GM11168 (cell line): ENCODE measurements at regions not wholly inside any gene's neighbourhood (a gene's known extent, or its start where the extent isn't known, plus 50 kb on each side); places are given as distances from the start of the nearest gene placed in this dataset.
"Not testable (repeated sequence)": the region's sequence is repeated elsewhere in the genome, so short reads cannot be mapped to it uniquely, and the experiment has no call there.

ENCODE experiments used
- in situ Hi-C: fragments of 300-500 bp; cut with MboI; formaldehyde crosslinking; loops from one replicate; pipeline ENCODE4 v1.12.0; 2022; ENCODE audit warnings: low sequenced_read_pairs; ENCODE audit not compliant: unreplicated experiment

DNA sequence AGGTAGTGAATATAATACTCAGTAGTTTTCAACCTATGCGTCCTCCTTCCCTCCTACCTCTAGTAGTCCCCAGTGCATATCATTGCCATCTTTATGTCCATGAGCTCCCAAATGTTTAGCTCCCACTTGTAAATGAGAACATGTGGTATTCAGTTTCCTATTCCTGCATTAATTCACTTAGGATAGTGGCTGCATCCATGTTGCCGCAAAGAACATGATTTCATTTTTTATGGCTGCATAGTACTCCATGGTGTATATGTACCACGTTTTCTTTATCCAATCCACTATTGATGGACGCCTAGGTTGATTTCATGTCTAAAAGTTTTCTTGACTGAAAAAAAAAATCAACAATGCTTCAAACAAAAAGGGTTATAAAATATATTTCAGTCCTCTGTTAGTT, 303.4 kb upstream of the SGCG start:
- in situ Hi-C loops, result no loop called here

GRCh38 chr13:22880741-22881720, 299.7 kb upstream of the SGCG start:
- in situ Hi-C loops, result no loop called here

DNA sequence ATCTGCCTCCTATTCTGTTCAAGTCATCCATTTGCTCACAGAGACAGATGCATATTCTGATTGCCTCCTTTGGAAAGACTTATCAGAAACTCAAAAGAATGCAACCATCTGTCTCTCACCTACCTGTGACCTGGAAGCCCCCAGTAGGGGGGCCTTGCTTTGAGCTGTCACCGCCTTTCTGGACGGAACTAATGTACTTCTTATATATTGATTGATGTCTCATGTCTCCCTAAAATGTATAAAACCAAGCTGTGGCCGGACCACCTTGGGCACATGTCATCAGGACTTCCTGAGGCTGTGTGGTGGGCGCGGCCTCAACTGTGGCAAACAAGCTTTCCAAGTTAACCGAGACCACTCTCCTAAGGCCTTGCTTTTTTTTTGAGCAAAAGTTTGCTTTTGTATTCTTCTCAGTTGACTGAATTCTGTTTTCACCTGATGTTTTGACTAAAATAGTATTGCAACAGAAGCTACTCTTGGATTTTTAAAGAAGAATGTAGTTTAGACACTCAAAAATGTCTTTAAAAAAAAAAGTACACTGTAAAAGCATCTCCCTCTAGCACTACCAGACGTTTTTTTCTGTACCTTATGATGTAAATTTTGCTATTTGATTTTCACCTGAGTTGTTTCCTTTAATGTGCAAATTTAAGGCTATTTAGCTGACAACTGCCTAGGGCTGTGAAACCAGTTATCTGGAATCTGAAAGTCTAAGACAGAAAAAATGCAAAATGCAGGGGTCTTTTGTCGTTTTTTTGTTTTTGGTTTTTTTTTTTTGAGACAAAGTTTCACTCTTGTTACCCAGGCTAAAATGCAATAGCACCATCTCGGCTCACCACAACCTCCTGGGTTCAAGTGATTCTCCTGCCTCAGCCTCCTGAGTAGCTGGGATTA, 298.8 kb upstream of the SGCG start:
- in situ Hi-C loops, result not testable (repeated sequence)

DNA sequence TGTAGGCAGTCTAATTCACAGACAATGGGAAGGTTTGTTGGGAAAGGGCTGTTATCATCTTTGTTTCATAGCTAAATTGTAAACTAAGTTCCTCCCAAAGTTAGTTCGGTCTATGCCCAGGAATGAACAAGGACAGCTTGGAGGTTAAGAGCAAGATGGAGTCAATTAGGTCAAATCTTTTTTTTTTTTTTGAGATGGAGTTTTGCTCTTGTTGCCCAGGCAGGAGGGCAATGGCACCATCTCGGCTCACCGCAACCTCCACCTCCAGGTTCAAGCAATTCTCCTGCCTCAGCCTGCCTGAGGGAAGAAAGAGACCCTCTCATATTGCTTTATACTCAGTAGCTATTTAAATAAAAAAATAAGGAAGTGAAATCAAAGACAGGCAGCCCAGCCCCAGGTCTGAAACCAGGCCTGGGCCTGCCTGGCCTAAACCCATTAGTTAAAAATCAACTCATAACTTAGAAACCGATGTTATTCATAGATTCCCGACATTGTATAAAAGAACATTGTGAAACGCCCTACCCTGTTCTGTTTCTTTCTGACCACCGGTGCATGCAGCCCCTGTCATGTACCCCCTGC, 297.4 kb upstream of the SGCG start:
- in situ Hi-C loops, result no loop called here

- in situ Hi-C loops, result no loop called here
These were observed 296.8 kb upstream of the SGCG start for GRCh38 chr13:22883956-22884355.

GRCh38 chr13:22886061-22886460, 294.7 kb upstream of the SGCG start:
- in situ Hi-C loops, result not testable (repeated sequence)

DNA sequence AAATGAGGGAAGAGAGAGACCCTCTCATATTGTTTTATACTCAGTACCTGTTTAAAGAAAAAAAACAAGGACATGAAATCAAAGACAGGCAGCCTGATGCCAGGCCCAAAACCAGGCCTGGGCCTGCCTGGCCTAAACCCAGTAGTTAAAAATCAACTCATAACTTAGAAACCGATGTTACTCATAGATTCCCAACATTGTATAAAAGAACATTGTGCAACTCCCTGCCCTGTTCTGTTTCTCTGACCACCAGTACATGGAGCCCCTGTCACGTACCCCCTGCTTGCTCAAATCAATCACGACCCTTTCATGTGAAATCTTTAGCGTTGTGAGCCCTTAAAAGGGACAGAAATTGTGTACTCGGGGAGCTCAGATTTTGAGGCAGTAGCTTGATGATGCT, 291.4 kb upstream of the SGCG start:
- in situ Hi-C loops, result not testable (repeated sequence)

DNA sequence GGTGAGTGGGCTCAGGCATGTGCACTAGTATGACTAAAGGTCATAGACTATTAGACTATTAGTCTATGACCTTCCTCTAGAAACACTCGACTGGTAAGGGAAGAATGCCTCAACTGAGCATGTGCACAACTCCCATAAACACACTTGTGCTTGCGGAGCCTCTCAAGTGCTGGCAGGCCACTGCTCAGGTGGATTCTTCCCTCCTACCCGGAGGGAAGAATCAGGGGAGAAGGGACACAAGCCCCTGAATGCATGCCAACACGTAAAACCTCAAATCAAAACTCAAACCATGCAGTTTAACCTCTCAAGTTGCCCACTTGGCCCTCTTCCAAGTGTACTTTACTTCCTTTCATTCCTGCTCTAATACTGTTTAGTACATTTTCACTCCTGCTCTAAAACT, 287.6 kb upstream of the SGCG start:
- in situ Hi-C loops, result no loop called here

DNA sequence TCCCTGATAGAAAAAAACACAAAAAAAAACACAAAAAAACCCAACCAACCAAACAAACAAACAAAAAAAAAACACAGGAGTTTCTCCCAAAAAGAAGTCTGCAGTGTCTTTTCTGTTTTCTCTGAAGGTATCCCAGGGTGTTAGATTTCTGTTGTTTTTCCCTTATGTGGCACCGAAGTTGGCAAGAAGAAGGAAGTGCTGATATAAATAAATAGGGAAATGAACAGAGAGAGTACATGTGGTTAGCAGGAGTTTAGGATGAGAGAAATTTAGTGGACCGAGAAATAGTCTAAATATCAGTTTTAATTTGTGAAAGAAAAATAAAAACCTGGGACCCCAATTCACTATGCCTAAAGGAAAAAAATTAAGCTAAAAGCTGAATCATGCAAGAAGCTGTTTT, 287.0 kb upstream of the SGCG start:
- in situ Hi-C loops, result no loop called here

GRCh38 chr13:22897571-22898314, 283.0 kb upstream of the SGCG start:
- in situ Hi-C loops, result no loop called here

DNA sequence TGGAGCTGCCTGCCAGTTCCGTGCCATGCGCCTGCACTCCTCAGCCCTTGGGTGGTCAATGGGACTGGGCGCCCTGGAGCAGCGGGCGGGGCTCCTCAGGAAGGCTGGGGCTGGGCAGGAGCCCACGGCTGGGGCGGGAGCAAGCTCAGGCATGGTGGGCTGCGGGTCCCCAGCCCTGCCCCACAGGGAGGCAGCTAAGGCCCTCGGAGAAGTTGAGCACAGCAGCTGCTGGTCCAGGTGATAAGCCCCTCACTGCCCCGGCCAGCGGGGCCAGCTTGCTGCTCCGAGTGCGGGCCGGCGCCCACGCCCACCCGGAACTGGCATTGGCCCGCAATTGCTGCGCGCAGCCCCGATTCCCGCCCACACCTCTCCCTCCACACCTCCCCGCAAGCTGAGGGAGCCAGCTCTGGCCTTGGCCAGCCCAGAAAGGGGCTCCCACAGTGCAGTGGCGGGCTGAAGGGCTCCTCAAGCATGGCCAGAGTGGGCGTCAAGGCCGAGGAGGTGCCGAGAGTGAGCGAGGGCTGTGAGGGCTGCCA, 280.3 kb upstream of the SGCG start:
- in situ Hi-C loops, result not testable (repeated sequence)

DNA sequence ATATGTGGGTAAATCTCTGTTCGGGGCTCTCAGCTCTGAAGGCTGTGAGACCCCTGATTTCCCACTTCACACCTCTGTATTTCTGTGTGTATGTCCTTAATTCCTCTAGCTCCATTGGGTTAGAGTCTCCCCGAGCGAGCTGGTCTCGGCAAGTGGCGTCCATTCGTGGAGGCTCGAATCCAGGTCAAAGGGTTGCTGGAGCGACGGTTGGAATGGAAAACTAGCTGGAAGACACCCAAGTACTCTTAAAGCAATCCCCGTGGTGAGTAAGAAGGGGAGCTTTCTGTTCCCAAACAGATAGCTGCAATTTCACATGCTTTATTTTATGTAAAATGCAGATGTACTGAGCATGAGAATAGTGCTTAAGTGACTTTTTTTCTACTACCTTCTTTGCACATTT, 277.5 kb upstream of the SGCG start:
- in situ Hi-C loops, result no loop called here

- in situ Hi-C loops, result no loop called here
These were observed 276.9 kb upstream of the SGCG start for GRCh38 chr13:22903925-22904324.

DNA sequence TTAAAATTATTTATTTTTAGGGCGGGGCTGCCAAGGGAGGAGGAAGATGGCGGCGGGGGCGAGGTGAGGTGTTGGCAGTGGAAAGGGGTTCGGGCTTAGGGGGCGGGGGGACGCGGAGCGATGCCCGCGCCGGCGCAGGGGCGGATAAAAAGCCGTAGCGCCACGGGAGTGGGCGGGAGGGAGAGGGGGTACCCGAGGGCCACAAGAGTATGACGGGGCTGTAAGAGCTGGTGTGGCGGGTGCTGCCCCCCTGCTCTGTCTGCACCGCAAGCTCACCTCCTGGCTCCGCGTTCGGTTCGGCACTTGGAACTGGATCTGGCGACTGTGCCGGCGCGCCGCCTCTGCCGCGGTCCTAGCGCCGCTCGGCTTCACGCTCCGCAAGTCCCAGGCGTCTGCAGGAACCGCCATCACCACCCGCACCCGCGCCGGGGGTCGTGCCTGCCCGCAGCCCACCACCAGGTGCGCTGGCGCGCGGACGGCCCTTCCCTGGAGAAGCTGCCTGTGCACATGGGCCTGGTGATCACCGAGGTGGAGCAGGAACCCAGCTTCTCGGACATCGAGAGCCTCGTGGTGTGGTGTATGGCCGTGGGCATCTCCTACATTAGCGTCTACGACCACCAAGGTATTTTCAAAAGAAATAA, 265.2 kb upstream of the SGCG start:
- in situ Hi-C loops, result no loop called here

DNA sequence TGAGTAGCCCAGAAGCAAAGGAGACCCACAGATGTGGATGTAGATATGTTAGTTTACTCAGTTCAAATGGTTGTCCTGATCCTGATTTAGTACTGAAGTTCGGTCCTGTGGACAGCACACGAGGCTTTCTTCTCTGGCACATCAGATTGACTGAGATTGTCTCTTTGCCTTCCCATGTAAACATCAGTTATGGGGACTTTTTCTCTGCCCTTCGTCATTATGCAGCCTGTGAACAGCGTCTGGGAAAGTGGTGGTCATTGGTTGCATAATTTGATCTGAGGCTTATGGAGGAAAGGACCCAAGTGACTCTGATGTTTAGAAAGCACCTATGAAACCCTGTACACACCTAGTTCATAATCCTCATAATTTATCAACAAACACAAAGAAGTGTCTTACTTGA, 264.5 kb upstream of the SGCG start:
- in situ Hi-C loops, result not testable (repeated sequence)

DNA sequence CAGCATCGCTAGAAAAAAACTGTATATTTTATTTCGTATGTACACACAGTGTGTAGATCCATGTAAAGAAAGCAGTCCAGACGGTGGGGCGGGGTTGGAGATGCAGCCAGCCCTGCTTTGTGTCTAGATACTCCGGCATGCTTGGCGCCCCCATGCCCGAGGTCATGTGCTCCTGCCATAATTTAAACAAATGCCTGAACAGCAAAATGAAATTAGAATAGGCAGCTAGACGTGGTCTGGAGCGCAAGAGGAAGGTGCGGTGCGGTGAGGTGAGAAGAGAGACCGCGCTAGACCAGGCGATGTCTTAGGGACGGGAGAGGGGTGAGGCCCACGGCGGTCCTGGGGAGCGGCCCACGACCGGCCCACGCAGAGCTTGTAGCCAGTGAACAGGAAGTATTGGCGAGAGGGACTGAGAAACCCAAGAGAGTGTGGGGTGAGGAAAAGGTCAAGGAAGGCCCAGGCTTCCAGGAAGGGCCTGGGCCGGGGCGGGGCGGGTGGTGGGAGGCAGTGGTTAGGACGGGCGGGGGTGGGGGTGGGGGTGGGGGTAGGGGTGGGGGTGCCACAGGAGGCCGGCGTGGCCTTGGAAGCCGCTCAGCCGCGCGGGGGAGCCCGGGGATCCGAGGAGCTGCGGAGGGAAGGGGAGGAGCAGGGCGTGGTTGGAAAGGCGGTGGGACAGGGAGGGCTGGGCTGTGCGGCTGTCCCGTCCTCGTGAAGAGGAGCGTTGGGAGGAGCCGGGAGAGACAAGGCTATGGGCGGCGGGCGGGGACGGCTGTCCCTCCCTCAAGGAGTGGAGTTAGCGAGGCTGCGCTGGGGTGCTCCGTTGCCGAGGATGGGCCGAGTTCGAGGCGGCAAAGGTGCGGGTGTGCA, 254.7 kb upstream of the SGCG start:
- in situ Hi-C loops, result no loop called here

- in situ Hi-C loops, result no loop called here
These were observed 253.9 kb upstream of the SGCG start for GRCh38 chr13:22926748-22927400.

DNA sequence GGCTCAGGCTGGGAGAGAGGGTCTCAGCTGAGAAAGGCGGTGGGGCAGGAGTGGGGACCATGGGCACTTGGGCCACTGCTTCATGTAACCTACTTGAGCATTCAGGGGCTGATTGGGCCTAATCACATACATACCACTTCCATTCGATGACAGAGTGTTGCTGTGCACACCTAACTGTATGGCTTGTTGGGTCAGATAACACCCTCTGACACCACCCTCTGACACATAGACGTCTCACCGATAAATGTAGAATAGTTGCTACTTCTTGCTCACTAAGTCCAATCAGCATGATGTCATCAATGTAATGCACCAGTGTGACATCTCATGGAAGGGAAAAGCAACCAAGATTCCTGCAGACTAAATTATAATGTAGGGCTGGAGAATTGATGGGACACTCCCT, 252.9 kb upstream of the SGCG start:
- in situ Hi-C loops, result not testable (repeated sequence)
